BE2C (cell line): ENCODE measurements at regions not wholly inside any gene's neighbourhood (a gene's known extent, or its start where the extent isn't known, plus 50 kb on each side); places are given as distances from the start of the nearest gene placed in this dataset.

Experiments
- DNase-seq: peaks from one replicate; pipeline ENCODE4 v3.0.0-alpha.2; 2020
- H3K27me3 ChIP-seq: fragments of 250-450 bp; sonication (Bioruptor Pico); 2 replicates; pipeline ENCODE4 v1.5.1; 2020; ENCODE audit warnings: mild to moderate bottlenecking
- H3K36me3 ChIP-seq: fragments of 250-450 bp; sonication (Bioruptor Pico); 2 replicates; pipeline ENCODE4 v1.5.1; 2020; ENCODE audit warnings: mild to moderate bottlenecking
- H3K4me1 ChIP-seq: fragments of 250-450 bp; sonication (Bioruptor Pico); 2 replicates; pipeline ENCODE4 v1.5.1; 2020
- H3K4me3 ChIP-seq: 2 replicates; pipeline ENCODE4 v1.5.1; 2011; ENCODE audit warnings: low read depth, low read length
- H3K9me3 ChIP-seq: fragments of 250-450 bp; sonication (Bioruptor Pico); 2 replicates; pipeline ENCODE4 v1.5.1; 2020
- CTCF ChIP-seq: IDR thresholded peaks from 2 replicates; pipeline ENCODE4 v1.5.1; 2012; ENCODE audit warnings: mild to moderate bottlenecking, low read depth, low read length

- TF ChIP-seq CTCF, result no peak
Observed at GRCh38 chr14:29262979-29263378, 496.4 kb downstream of the FOXG1 start.

GRCh38 chr14:29264865-29265264 is 498.3 kb downstream of the FOXG1 start:
- no peaks in the 10 kb centered on the region for H3K27me3 ChIP-seq
- no peaks in the 10 kb centered on the region for H3K4me1 ChIP-seq
- H3K9me3 ChIP-seq, result no peaks in the 10 kb centered on the region; the same call in 1 of the 2 replicates
- no peak for TF ChIP-seq CTCF
- DNase-seq, result no peak
- no peak overlapping the region for H3K4me3 ChIP-seq
- H3K36me3 ChIP-seq, result no peaks in the 10 kb centered on the region

More at GRCh38 chr14:29262979-29263378, 496.4 kb downstream of the FOXG1 start:
- Histone ChIP-seq H3K36me3 (no peaks in the 10 kb centered on the region), H3K4me1 (no peaks in the 10 kb centered on the region), H3K27me3 (no peaks in the 10 kb centered on the region), H3K4me3 (no peak overlapping the region), H3K9me3 (no peaks in the 10 kb centered on the region; the same call in 1 of the 2 replicates)
- no peak for DNase-seq

GRCh38 chr14:29265852-29266251 is 499.3 kb downstream of the FOXG1 start:
- H3K4me3 ChIP-seq, result no peak overlapping the region
- H3K36me3 ChIP-seq, result no peaks in the 10 kb centered on the region
- no peaks in the 10 kb centered on the region for H3K27me3 ChIP-seq
- no peaks in the 10 kb centered on the region; the same call in 1 of the 2 replicates for H3K9me3 ChIP-seq
- TF ChIP-seq CTCF, result no peak
- DNase-seq, result no peak
- no peaks in the 10 kb centered on the region for H3K4me1 ChIP-seq

- DNase-seq, result no peak
- no peaks in the 10 kb centered on the region for H3K36me3 ChIP-seq
- H3K4me3 ChIP-seq, result no peak overlapping the region
- H3K9me3 ChIP-seq, result no peaks in the 10 kb centered on the region
- no peak for TF ChIP-seq CTCF
- H3K4me1 ChIP-seq, result no peaks in the 10 kb centered on the region
- H3K27me3 ChIP-seq, result no peaks in the 10 kb centered on the region
Observed at GRCh38 chr14:29271669-29272068, 505.1 kb downstream of the FOXG1 start.

- Histone ChIP-seq H3K9me3 (no peaks in the 10 kb centered on the region), H3K4me1 (no peaks in the 10 kb centered on the region), H3K4me3 (no peak overlapping the region), H3K27me3 (no peaks in the 10 kb centered on the region), H3K36me3 (no peaks in the 10 kb centered on the region)
- no peak for DNase-seq
- no peak for TF ChIP-seq CTCF
Observed at GRCh38 chr14:29273513-29273912, 506.9 kb downstream of the FOXG1 start.

GRCh38 chr14:29274890-29275596 is 508.5 kb downstream of the FOXG1 start:
- Histone ChIP-seq H3K4me1 (no peaks in the 10 kb centered on the region), H3K4me3 (no peak overlapping the region), H3K27me3 (no peaks in the 10 kb centered on the region), H3K36me3 (no peaks in the 10 kb centered on the region), H3K9me3 (no peaks in the 10 kb centered on the region)
- TF ChIP-seq CTCF, result no peak
- DNase-seq, result no peak
